ENCODE measurements at regions not wholly inside any gene's neighbourhood (a gene's known extent, or its start where the extent isn't known, plus 50 kb on each side); places are given as distances from the start of the nearest gene placed in this dataset.

DNA sequence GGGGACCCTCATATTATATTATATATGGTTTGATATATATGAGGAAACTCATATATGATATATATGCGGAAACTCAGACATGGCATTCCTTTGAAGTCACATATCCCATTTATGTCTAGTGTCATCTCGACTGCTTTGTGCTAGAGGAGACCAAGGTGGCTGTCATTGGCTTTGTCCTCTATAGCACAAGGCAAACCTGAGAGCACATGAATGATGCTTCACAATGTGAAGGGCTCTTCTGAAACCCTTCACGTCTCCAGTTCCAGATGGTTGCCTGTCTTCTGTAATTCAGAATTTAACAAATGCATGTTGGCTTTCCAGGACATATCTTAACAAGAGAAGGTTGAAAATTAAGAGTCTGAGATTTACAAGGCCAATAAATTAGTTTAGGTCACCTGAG, 303.6 kb downstream of the BARHL2 start:
- no peak for FAIRE-seq

GRCh38 chr1:90412563-90412962, 304.5 kb downstream of the BARHL2 start:
- FAIRE-seq (no peak), DNase-seq (ENCODE audit: insufficient read length, low spot score) (no peak)

More for the DNA sequence above, 303.6 kb downstream of the BARHL2 start:
- no peak for DNase-seq (ENCODE audit: insufficient read length, low spot score)

DNA sequence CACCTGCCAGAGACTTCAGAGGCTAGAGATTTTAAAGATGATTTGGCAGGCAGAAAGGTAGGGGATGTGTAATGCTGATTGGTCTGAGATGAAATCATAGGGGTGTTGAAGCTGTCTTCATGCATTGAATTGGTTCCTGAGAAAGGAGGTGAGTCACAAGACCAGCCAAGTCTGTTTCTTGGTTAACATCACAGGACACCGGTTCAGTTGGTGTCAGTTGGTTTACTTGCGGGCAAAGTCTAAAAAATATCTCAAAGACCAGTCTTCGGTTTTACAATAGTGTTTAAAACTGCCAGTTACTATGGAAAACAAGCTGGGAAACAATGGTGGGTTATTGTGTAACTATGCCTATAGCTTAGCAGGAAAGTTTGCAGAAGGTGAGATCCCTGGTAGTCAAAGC, 305.9 kb downstream of the BARHL2 start:
- FAIRE-seq (no peak), DNase-seq (ENCODE audit: insufficient read length, low spot score) (no peak)

DNA sequence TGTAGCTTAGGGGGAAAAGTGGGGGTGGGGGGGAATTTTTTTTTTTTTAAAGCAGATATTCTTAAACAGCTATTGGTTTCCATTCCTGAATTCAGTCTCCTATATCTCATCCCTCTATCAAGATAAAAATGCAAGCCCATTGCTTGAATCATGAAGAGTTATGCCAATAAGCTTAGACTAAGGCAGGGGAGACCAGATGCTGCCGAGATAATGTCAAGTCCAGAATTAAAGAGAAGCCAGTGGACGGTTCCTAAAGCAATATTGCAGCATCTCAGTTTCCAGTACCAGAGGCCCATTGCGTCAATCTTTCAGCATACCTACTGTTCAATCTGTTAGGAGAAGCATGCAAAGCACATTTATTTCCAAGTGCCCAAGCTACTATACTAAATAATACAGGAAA, 309.4 kb downstream of the BARHL2 start:
- FAIRE-seq (no peak), DNase-seq (ENCODE audit: insufficient read length, low spot score) (no peak)

DNA sequence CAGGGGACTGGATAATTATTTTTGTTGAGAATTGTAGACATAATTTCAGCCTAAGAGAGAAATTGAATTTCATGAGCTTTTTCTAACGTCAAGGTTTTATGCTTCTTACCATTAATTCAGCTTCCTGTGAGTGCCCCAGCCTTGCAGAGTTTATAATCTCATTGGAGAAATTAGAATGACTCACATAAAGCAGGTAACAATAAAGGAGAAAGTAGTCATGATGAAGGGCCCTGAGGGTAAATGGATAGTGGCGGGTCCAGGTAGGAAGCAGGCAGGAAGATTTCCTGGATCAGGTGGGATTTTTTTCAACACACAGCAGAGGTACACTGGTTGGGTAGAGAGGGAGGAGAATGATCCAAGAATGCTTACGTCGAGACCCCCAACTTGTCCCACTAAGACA, 311.4 kb downstream of the BARHL2 start:
- no peak for DNase-seq (ENCODE audit: insufficient read length, low spot score)
- FAIRE-seq = no peak

DNA sequence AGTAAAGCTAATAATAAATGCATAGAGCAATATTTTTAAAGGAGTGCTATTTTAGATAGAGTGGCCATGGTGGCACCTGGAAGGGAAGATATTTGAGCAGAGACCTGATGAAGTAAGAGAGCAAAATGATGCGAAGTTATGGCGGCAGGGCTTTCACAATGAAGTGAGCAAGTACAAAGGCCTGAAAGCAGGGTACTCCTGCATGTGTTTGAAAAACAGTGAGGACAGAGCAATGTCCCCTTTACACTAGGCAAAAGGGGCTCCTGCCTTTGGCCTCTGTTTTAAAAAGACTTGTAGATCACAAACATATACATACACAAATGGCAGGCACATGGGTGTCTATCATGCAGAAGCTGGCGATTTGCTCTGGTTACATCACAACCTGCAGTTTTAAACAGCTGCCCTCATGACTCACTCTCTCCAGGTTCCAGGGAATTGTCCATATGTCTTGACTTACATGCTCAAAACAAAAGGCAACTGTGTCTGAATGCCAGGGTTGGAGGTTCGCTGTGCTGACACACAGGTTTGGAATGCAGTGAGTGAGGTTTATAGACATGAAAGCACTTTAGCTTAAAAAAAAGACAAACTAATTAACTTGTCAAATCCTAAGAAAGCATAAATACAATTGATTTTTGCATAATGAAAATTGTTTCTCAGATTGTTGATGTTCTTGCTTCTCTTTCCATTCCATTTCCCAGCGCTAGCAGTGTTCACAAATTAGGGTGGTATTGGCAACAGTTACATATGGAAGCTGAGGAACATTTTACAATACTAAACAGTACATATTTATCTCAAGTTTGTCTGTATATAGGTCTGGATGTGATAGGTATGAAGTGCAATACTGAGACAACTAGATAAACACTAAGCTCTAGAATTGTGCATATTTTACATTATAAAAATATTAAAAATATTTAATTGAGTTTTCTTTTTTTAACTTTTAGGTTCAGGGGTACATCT, 313.9 kb downstream of the BARHL2 start:
- DNase-seq (ENCODE audit: insufficient read length, low spot score) = no peak
- FAIRE-seq = no peak

GRCh38 chr1:90400131-90400530, 317.0 kb downstream of the BARHL2 start:
- DNase-seq (ENCODE audit: insufficient read length, low spot score) (no peak), FAIRE-seq (no peak)

- DNase-seq (ENCODE audit: insufficient read length, low spot score) (no peak), FAIRE-seq (no peak)
Measured at GRCh38 chr1:90396917-90397316, 320.2 kb downstream of the BARHL2 start.

- DNase-seq (ENCODE audit: insufficient read length, low spot score) (no peak), FAIRE-seq (no peak)
Measured at GRCh38 chr1:90394247-90394646, 322.9 kb downstream of the BARHL2 start.

DNA sequence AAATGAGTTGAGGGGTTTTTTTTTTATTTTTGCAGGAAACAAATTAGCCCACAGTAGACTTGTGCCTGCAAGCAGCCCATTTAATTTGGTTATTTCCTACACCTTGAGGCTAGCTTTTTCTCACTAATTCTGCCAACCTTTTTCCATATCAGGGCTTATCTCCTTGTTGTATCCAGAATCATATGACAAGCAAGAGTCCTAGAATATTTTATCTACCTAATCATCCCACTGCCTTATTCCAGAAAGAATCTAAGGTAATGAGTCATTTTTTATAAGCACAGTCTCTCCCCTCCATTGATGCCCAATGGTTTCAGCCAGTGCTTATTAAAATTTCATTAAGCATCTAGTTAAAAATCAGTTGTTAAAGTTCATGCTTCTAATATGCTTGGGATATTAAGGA, 324.1 kb downstream of the BARHL2 start:
- FAIRE-seq = no peak

DNA sequence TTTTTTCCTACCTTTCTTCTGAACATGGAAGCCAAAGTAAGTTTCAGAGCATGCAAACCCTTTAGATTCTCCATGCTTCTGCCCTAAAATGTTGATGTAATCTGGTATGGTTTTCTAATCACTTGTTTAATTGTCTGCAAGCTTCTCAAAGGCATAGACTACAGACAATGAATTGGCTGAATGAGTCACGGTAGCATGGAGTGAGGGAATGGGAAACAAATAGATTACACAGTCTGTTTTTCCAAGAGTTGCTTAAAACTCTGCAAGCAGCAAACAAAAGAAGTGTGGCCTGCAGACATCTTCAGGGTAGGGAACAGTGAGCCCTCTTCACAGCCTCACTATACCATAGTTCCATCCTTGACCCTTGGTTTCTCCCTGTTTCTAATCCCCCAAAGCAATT, 326.0 kb downstream of the BARHL2 start:
- no peak for FAIRE-seq

More for the DNA sequence above, 324.1 kb downstream of the BARHL2 start:
- no peak for DNase-seq (ENCODE audit: insufficient read length, low spot score)

GRCh38 chr1:90387805-90388204, 329.3 kb downstream of the BARHL2 start:
- no peak for FAIRE-seq
- no peak for DNase-seq (ENCODE audit: insufficient read length, low spot score)

More for the DNA sequence above, 326.0 kb downstream of the BARHL2 start:
- DNase-seq (ENCODE audit: insufficient read length, low spot score) = no peak

DNA sequence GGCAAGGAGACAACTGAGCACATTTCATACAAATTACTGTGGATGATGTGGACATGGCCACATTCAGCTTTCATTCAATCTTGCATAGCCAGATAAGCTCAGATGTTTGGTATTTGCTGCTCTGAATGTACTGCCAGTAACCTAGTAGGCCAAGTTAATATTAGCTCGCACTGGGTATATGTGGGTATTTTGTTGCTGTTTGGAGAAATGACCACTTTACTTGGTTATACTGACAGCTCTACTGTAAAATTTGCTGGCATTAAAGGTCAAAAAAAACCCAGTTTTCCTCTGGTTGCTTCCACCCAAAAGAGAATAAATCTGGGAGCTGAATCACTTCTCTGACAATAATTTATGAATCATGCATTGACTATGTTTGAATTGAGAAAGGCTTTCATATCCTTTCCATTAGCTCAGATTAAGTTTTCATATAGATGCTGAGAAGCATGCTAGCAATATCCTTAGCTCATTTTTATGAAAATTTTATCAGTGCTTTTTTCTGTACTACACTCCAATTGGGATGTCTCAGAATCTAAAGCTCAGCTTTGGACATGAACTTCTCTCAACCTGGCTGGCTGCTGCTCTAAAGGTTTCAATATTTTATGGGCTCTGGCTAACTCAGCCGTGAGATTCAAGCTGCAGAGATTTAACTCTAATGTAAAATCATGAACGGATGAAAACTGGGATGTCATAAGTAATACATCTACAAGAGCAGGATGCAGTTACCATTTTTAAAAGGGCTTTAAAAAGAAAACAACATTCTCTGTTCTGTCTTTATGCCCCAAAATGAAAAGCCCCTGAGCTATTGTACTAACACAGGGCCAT, 330.0 kb downstream of the BARHL2 start:
- FAIRE-seq = no peak
- DNase-seq (ENCODE audit: insufficient read length, low spot score) = no peak

DNA sequence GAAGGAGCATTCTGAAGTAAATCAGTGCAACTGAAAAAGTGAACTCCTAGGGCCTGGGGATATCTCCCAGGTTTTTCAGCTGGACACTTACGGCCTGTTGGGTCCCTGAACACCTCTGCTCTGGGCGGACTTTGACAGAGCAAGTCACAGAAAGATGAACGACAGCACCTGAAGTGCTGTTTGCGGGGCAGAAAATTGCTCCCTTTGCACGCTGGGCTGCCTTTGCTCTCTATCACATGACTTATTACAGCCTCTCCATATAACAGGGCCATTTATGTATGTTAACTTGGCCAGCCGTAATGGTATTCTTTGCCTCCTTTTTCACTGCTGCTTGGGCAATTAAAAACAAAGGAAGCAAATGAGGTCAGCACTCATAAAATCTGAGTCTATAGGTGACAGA, 332.9 kb downstream of the BARHL2 start:
- no peak for DNase-seq (ENCODE audit: insufficient read length, low spot score)
- no peak for FAIRE-seq

DNA sequence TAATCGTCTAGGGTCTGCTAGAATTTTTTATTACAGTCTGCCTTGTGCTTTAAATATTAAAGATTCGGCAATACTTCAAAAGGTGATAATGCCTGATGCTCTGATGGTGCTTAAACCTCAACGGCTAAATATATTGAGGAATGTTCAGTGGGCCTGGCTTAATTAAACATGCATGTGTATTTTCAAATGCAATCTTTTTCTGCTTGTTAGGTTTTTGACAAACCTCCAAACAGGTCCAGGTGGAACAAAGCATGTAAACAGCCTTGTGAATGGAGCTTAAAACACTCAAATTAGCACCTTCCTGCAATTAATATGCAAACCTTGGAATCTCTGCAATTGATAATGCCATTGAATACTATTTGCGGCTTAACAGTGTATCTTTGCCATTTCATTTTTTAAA, 334.9 kb downstream of the BARHL2 start:
- FAIRE-seq = no peak
- DNase-seq (ENCODE audit: insufficient read length, low spot score) = no peak

- DNase-seq (ENCODE audit: insufficient read length, low spot score) = no peak
- no peak for FAIRE-seq
Measured at GRCh38 chr1:90381598-90381997, 335.5 kb downstream of the BARHL2 start.

- no peak for FAIRE-seq
- DNase-seq (ENCODE audit: insufficient read length, low spot score) = no peak
Measured at GRCh38 chr1:90371448-90371813, 345.7 kb downstream of the BARHL2 start.

DNA sequence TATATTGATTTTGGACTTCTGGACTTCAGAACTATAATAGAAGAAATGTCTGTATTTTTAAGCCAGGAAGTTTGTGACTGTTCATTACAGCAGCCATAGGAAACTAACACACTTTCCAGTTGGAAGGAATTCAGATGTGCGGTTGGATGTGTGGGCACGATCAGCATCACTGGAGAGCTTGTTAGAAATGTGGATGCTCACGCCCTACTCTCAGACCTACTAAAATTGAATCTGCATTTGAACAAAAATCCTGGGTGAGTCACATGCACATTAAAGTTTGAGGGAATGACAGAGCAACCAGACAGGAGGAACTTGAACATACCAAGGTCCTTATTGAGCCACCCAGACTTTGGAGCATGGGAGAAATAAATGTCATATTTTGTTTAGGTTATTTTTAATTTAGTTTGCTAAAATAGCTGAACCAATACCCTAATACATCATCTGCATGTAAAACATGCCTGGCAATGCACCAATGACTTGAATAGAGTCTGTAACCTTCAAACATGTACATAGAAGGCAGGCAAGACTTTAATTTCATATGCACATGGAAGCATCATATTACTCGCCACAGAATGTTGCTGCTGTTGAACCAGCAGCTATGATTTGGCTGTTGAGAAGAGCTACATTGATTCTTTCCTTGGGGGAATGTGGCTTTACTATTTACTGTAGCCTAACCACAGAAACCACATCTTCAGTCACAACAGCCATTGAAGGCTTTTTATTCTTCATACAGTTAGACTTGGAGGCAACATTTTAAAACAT, 346.2 kb downstream of the BARHL2 start:
- FAIRE-seq (no peak), DNase-seq (ENCODE audit: insufficient read length, low spot score) (no peak)

- FAIRE-seq (no peak), DNase-seq (ENCODE audit: insufficient read length, low spot score) (no peak)
Measured at GRCh38 chr1:90362163-90362562, 354.9 kb downstream of the BARHL2 start.

DNA sequence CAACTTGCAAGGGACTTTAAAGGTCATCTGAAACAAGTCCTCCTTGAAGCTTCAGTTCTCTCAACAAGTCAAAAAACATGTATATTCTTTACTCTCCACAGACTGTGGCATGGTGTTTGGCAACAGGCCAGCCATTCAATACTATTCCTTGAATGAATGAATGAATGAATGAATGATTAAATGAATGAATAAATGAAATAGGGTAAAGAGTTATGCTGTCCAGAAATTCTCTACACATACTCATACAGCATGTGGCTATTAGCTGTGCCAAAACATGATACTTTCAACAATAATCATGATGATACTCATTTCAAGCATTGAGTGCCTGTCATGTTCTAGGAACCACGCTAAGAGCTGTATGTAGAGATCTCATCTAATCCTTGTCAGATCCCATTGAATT, 356.1 kb downstream of the BARHL2 start:
- no peak for FAIRE-seq

GRCh38 chr1:90359994-90360393, 357.1 kb downstream of the BARHL2 start:
- FAIRE-seq = no peak

More for the DNA sequence above, 356.1 kb downstream of the BARHL2 start:
- DNase-seq (ENCODE audit: insufficient read length, low spot score) = no peak

More at GRCh38 chr1:90359994-90360393, 357.1 kb downstream of the BARHL2 start:
- DNase-seq (ENCODE audit: insufficient read length, low spot score) = no peak
